ENCODE measurements at regions not wholly inside any gene's neighbourhood (a gene's known extent, or its start where the extent isn't known, plus 50 kb on each side); places are given as distances from the start of the nearest gene placed in this dataset.

GRCh38 chrX:45980726-45981125 is 564.5 kb downstream of the ZNF674 start:
- CTCF ChIA-PET, result no interaction called here
- H3K9me3 ChIP-seq, result no peaks in the 10 kb centered on the region
- no peak for ATAC-seq

GRCh38 chrX:45975633-45976032 is 569.6 kb downstream of the ZNF674 start:
- H3K4me2 ChIP-seq, result no peak overlapping the region
- TF ChIP-seq MAFK (IDR thresholded peaks at IDR 0.05; ENCODE audit: partially characterized antibody) (no peak), BHLHE40 (IDR thresholded peaks at IDR 0.05; ENCODE audit: low read depth, low read length) (no peak), USF2 (IDR thresholded peaks at IDR 0.05) (no peak), ESRRA (IDR thresholded peaks at IDR 0.05; ENCODE audit: borderline replicate concordance, low read length) (no peak), FOXS1 (CRISPR knock-in tag; IDR thresholded peaks at IDR 0.05) (no peak), CBX8 (IDR thresholded peaks at IDR 0.05) (no peak), FOSL2 (IDR thresholded peaks at IDR 0.05) (no peak), FOSL2 (CRISPR knock-in tag; IDR thresholded peaks at IDR 0.05) (no peak), KDM5A (IDR thresholded peaks at IDR 0.05) (no peak), BCL3 (IDR thresholded peaks at IDR 0.05) (no peak), CHD4 (IDR thresholded peaks at IDR 0.05; ENCODE audit: borderline replicate concordance) (no peak)

More at GRCh38 chrX:45980726-45981125, 564.5 kb downstream of the ZNF674 start:
- WGBS (ENCODE audit: missing lambda C conversion rate), result 89% methylated on average over 2 of the region's 2 CpGs
- DNase-seq (ENCODE audit: low read depth in 1 of 2, low spot score in 1 of 2), result no peak
- Histone ChIP-seq H3K4me3 (no peak overlapping the region), H3K4me2 (no peak overlapping the region), H3K4me1 (no peaks in the 10 kb centered on the region), H3K27ac (no peak overlapping the region)
- POLR2A ChIA-PET, result no interaction called here
- TF ChIP-seq EHMT2 (IDR thresholded peaks at IDR 0.05; ENCODE audit: low read depth) (no peak), EP300 (IDR thresholded peaks at IDR 0.05) (no peak), SMC3 (IDR thresholded peaks at IDR 0.05) (no peak), HOXB5 (CRISPR knock-in tag; IDR thresholded peaks at IDR 0.05) (no peak), CBX8 (IDR thresholded peaks at IDR 0.05) (no peak), REST (IDR thresholded peaks at IDR 0.05) (no peak), RCOR1 (IDR thresholded peaks at IDR 0.05; ENCODE audit: low read depth, low read length) (no peak), ATOH8 (CRISPR knock-in tag; IDR thresholded peaks at IDR 0.05; ENCODE audit: low read depth) (no peak), USF2 (IDR thresholded peaks at IDR 0.05) (no peak), TFCP2L1 (CRISPR knock-in tag; IDR thresholded peaks at IDR 0.05) (no peak), TP53 (CRISPR knock-in tag; IDR thresholded peaks at IDR 0.05) (no peak), ZC3H11A (IDR thresholded peaks at IDR 0.05) (no peak), ELK1 (IDR thresholded peaks at IDR 0.05; ENCODE audit: low read depth, low read length) (no peak), BHLHE40 (IDR thresholded peaks at IDR 0.05; ENCODE audit: low read depth, low read length) (no peak), NFE2L2 (conservative IDR thresholded peaks at IDR 0.05; ENCODE audit: low read length) (no peak), KDM1A (IDR thresholded peaks at IDR 0.05; ENCODE audit: low read depth) (no peak)
- TF ChIP-seq, protein P1, sequence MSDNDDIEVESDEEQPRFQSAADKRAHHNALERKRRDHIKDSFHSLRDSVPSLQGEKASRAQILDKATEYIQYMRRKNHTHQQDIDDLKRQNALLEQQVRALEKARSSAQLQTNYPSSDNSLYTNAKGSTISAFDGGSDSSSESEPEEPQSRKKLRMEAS (IDR thresholded peaks at IDR 0.05), result no peak
- FAIRE-seq, result no peak

More at GRCh38 chrX:45975633-45976032, 569.6 kb downstream of the ZNF674 start:
- FAIRE-seq (no peak), ATAC-seq (no peak), DNase-seq (ENCODE audit: low read depth in 1 of 2, low spot score in 1 of 2) (no peak)
- no peak overlapping the region for H3K27ac ChIP-seq
- H3K4me1 ChIP-seq, result no peaks in the 10 kb centered on the region
- ChIA-PET POLR2A (no interaction called here), CTCF (no interaction called here)
- H3K9me3 ChIP-seq, result no peaks in the 10 kb centered on the region
- H3K4me3 ChIP-seq, result no peak overlapping the region
